Hepatic stellate cell (primary cell): ENCODE measurements at regions not wholly inside any gene's neighbourhood (a gene's known extent, or its start where the extent isn't known, plus 50 kb on each side); places are given as distances from the start of the nearest gene placed in this dataset.
"Not testable (repeated sequence)": the region's sequence is repeated elsewhere in the genome, so short reads cannot be mapped to it uniquely, and the experiment has no call there.

Experiments used
- DNase-seq: peaks from one replicate; pipeline ENCODE4 v3.0.0; 2011; ENCODE audit warnings: low spot score

GRCh38 chr2:13698847-13699246, 933.7 kb upstream of the LRATD1 start:
- no peak for DNase-seq

GRCh38 chr2:13699939-13700338, 932.6 kb upstream of the LRATD1 start:
- not testable (repeated sequence) for DNase-seq

GRCh38 chr2:13711154-13711553, 921.4 kb upstream of the LRATD1 start:
- no peak for DNase-seq

- DNase-seq = no peak
These were observed 918.1 kb upstream of the LRATD1 start for GRCh38 chr2:13714466-13714865.

- no peak for DNase-seq
These were observed 906.6 kb upstream of the LRATD1 start for GRCh38 chr2:13725945-13726344.

- no peak for DNase-seq
These were observed 887.2 kb upstream of the LRATD1 start for GRCh38 chr2:13745330-13745729.

GRCh38 chr2:13751955-13752354, 880.6 kb upstream of the LRATD1 start:
- DNase-seq = no peak

GRCh38 chr2:13758412-13758811, 874.1 kb upstream of the LRATD1 start:
- no peak for DNase-seq

- DNase-seq = no peak
These were observed 864.2 kb upstream of the LRATD1 start for GRCh38 chr2:13768274-13768673.

- no peak for DNase-seq
These were observed 862.2 kb upstream of the LRATD1 start for GRCh38 chr2:13770279-13770678.

- DNase-seq = no peak
These were observed 852.5 kb upstream of the LRATD1 start for GRCh38 chr2:13779996-13780395.

- DNase-seq = no peak
These were observed 841.4 kb upstream of the LRATD1 start for GRCh38 chr2:13791019-13791547.

GRCh38 chr2:13806539-13806938, 826.0 kb upstream of the LRATD1 start:
- DNase-seq = no peak

GRCh38 chr2:13813236-13813635, 819.3 kb upstream of the LRATD1 start:
- DNase-seq = no peak

- no peak for DNase-seq
These were observed 814.5 kb upstream of the LRATD1 start for GRCh38 chr2:13818002-13818401.

- DNase-seq = no peak
These were observed 812.6 kb upstream of the LRATD1 start for GRCh38 chr2:13819896-13820295.

- DNase-seq = no peak
These were observed 811.1 kb upstream of the LRATD1 start for GRCh38 chr2:13821255-13821880.

GRCh38 chr2:13822365-13822764, 810.2 kb upstream of the LRATD1 start:
- no peak for DNase-seq

- no peak for DNase-seq
These were observed 806.1 kb upstream of the LRATD1 start for GRCh38 chr2:13826314-13826853.

- DNase-seq = no peak
These were observed 773.9 kb upstream of the LRATD1 start for GRCh38 chr2:13858626-13859025.

GRCh38 chr2:13868275-13868674, 764.2 kb upstream of the LRATD1 start:
- not testable (repeated sequence) for DNase-seq

- DNase-seq = no peak
These were observed 756.0 kb upstream of the LRATD1 start for GRCh38 chr2:13876491-13877037.

GRCh38 chr2:13877571-13877970, 754.9 kb upstream of the LRATD1 start:
- DNase-seq = no peak
